ENCODE measurements at regions not wholly inside any gene's neighbourhood (a gene's known extent, or its start where the extent isn't known, plus 50 kb on each side); places are given as distances from the start of the nearest gene placed in this dataset.

GRCh38 chr6:93829009-93829408 is 409.6 kb upstream of the EPHA7 start:
- TF ChIP-seq, protein P1, sequence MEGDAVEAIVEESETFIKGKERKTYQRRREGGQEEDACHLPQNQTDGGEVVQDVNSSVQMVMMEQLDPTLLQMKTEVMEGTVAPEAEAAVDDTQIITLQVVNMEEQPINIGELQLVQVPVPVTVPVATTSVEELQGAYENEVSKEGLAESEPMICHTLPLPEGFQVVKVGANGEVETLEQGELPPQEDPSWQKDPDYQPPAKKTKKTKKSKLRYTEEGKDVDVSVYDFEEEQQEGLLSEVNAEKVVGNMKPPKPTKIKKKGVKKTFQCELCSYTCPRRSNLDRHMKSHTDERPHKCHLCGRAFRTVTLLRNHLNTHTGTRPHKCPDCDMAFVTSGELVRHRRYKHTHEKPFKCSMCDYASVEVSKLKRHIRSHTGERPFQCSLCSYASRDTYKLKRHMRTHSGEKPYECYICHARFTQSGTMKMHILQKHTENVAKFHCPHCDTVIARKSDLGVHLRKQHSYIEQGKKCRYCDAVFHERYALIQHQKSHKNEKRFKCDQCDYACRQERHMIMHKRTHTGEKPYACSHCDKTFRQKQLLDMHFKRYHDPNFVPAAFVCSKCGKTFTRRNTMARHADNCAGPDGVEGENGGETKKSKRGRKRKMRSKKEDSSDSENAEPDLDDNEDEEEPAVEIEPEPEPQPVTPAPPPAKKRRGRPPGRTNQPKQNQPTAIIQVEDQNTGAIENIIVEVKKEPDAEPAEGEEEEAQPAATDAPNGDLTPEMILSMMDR (IDR thresholded peaks at IDR 0.05; ENCODE audit: insufficient read depth, missing control alignments) = no peak
- FAIRE-seq = no peak

GRCh38 chr6:93828553-93828952 is 409.2 kb upstream of the EPHA7 start:
- DNase-seq (ENCODE audit: insufficient read length, low spot score) (no peak), FAIRE-seq (no peak)
- TF ChIP-seq, protein P1 (IDR thresholded peaks at IDR 0.05; ENCODE audit: insufficient read depth, missing control alignments) = no peak

More at GRCh38 chr6:93829009-93829408, 409.6 kb upstream of the EPHA7 start:
- no peak for DNase-seq (ENCODE audit: insufficient read length, low spot score)

DNA sequence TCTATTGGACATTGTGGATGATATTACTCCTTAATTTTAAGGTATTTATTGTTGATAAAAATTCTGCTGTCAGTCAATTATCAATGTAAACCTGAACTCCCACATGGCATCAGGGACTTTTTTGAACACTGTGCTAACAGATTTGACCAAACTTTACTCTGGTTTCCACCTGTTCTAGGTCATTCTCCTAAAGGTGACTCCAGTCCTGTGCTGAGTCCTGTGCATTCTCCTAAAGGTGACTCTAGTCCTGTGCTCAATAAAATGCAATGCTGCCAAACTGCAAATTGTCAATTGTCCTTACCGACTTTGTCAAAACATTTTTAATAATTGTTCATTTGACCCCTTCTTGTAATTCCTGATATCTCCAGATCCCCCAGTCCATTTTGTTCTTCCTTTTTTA is 408.4 kb upstream of the EPHA7 start:
- FAIRE-seq = no peak
- TF ChIP-seq, protein P1 (IDR thresholded peaks at IDR 0.05; ENCODE audit: insufficient read depth, missing control alignments) = no peak

DNA sequence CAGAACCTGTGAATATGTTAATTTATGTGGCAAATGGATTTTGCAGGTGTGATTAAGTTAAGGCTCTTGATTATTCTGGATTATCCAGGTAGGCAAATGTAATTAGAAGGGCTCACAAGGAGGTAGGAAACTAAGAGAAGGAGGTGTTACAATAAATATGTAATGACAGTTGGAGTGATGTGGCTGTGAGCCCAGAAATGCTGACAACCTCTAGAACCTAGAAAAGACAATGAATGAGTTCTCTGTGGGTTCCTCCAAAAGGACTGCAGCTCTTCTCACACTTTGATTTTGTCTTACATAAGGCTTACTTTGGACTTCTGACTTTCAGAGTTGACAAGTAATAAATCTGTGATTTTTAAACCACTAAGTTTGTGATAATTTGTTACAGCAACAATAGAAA is 406.6 kb upstream of the EPHA7 start:
- TF ChIP-seq, protein P1 (IDR thresholded peaks at IDR 0.05; ENCODE audit: insufficient read depth, missing control alignments) = no peak
- no peak for DNase-seq (ENCODE audit: insufficient read length, low spot score)
- no peak for FAIRE-seq

More for the DNA sequence above, 408.4 kb upstream of the EPHA7 start:
- no peak for DNase-seq (ENCODE audit: insufficient read length, low spot score)

GRCh38 chr6:93823489-93823888 is 404.1 kb upstream of the EPHA7 start:
- FAIRE-seq = peak; percentile 61
- TF ChIP-seq, protein P1 (IDR thresholded peaks at IDR 0.05; ENCODE audit: insufficient read depth, missing control alignments) = no peak

DNA sequence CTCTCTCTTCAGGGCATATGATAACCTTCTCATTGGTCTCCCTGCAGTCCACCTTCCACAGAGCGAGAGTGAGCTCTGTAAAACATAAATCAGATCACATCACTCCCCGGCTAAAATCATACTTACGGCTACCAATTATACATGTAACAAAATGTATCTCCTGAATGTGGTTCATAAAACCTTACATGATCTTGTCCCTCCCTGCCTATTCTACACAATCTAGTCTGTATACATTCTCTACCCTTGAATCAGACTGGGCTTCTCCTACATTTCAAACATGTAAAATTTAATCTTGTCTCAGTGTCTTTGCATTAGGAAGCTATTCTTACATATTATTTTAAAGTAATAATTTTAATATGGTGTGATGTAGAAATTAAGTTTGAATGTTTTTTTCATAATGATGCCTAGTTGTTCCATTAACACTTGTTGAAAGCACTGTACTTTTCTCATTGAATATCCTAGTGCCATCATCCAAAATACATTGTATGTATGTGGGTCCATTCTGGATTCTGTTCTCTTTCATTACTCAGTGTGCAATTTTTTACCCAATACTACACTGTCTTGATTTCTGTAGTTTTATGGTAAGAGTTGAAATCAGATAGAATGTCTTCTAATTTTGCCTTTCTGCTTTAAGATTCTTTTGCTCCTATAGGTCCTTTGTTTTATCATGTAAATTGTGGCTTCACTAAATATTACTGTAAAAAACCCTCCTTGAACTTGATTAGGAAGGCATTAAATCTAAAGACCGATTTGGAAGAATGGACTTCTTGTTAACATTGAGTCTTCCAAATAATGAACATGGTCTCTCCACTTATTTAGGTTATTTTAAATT is 403.3 kb upstream of the EPHA7 start:
- DNase-seq (ENCODE audit: insufficient read length, low spot score) (no peak), FAIRE-seq (no peak)
- TF ChIP-seq, protein P1 (IDR thresholded peaks at IDR 0.05; ENCODE audit: insufficient read depth, missing control alignments) = no peak

More at GRCh38 chr6:93823489-93823888, 404.1 kb upstream of the EPHA7 start:
- DNase-seq (ENCODE audit: insufficient read length, low spot score) = no peak

GRCh38 chr6:93821953-93822352 is 402.6 kb upstream of the EPHA7 start:
- DNase-seq (ENCODE audit: insufficient read length, low spot score) (no peak), FAIRE-seq (no peak)
- TF ChIP-seq, protein P1 (IDR thresholded peaks at IDR 0.05; ENCODE audit: insufficient read depth, missing control alignments) = no peak

Measured in D721Med (cell line).